SK-N-SH treated with all-trans-retinoic acid at 6 μM for 48 hours (cell line): ENCODE measurements at regions not wholly inside any gene's neighbourhood (a gene's known extent, or its start where the extent isn't known, plus 50 kb on each side); places are given as distances from the start of the nearest gene placed in this dataset.

Source experiments
- BACH2 ChIP-seq: fragments of 250-450 bp; sonication (Bioruptor Pico); IDR thresholded peaks from 2 replicates; pipeline ENCODE4 v1.9.0; 2021; ENCODE audit warnings: mild to moderate bottlenecking, borderline replicate concordance
- CREB5 ChIP-seq: fragments of 250-450 bp; sonication (Bioruptor Pico); IDR thresholded peaks from 2 replicates; pipeline ENCODE4 v1.5.1; 2020; ENCODE audit warnings: low read depth, mild to moderate bottlenecking, moderate library complexity
- ISL1 ChIP-seq: fragments of 250-450 bp; sonication (Bioruptor Pico); IDR thresholded peaks from 2 replicates; pipeline ENCODE4 v2.1.2; 2022; ENCODE audit warnings: mild to moderate bottlenecking, moderate library complexity
- PATZ1 ChIP-seq: fragments of 250-450 bp; sonication (Bioruptor Pico); IDR thresholded peaks from 2 replicates; pipeline ENCODE4 v1.8.0; 2020; ENCODE audit warnings: mild to moderate bottlenecking, moderate library complexity, borderline replicate concordance
- PPARA ChIP-seq: fragments of 250-450 bp; sonication (Bioruptor Pico); IDR thresholded peaks from 2 replicates; pipeline ENCODE4 v1.5.0; 2020; ENCODE audit warnings: mild to moderate bottlenecking, borderline replicate concordance
- RARB ChIP-seq: fragments of 250-450 bp; sonication (Bioruptor Pico); IDR thresholded peaks from 2 replicates; pipeline ENCODE4 v1.8.0; 2021; ENCODE audit warnings: mild to moderate bottlenecking, moderate library complexity
- SNAI2 ChIP-seq: fragments of 250-450 bp; sonication (Bioruptor Pico); IDR thresholded peaks from 2 replicates; pipeline ENCODE4 v1.5.0; 2020; ENCODE audit warnings: mild to moderate bottlenecking, moderate library complexity
- TCF4 ChIP-seq: fragments of 250-450 bp; sonication (Bioruptor Pico); IDR thresholded peaks from 2 replicates; pipeline ENCODE4 v1.8.0; 2021; ENCODE audit warnings: mild to moderate bottlenecking, moderate library complexity, borderline replicate concordance
- TOX ChIP-seq: fragments of 250-450 bp; sonication (Bioruptor Pico); IDR thresholded peaks from 2 replicates; pipeline ENCODE4 v1.8.0; 2021; ENCODE audit warnings: mild to moderate bottlenecking, moderate library complexity, borderline replicate concordance
- ZNF70 ChIP-seq: fragments of 450-650 bp; formaldehyde crosslinking; IDR thresholded peaks from 2 replicates; pipeline ENCODE4 v1.5.0; 2020; ENCODE audit warnings: mild to moderate bottlenecking, moderate library complexity
- ZNF8 ChIP-seq: fragments of 450-650 bp; formaldehyde crosslinking; IDR thresholded peaks from 2 replicates; pipeline ENCODE4 v1.5.0; 2020; ENCODE audit warnings: mild to moderate bottlenecking, moderate library complexity
- TF ChIP-seq, protein P1 (sequence below): fragments of 250-450 bp; sonication (Bioruptor Pico); IDR thresholded peaks from 2 replicates; pipeline ENCODE4 v1.8.0; 2021; ENCODE audit warnings: low read depth, mild to moderate bottlenecking, moderate library complexity, borderline replicate concordance

DNA sequence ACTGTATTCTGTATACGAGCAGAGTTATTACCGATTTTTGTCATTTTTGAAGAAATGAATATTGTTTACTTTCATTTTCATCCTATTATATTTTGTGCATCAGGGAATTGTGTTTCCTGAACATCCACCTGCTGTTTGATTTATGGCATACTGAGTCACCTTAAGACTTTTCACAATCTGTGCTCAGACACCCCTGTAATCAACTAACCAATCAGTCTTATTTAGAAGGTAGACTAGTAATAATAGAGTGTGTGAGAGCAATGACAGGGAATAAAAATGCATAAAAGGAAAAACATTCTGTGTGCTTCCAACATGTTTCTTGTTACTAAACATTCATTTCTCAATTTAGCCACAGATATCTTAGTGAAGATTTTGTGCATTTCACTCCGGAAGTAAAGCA, 1413.6 kb upstream of the ACO1 start:
- TF ChIP-seq ZNF70: no peak
- no peak for TF ChIP-seq PPARA (CRISPR knock-in tag)
- TF ChIP-seq TOX (CRISPR knock-in tag): no peak
- TF ChIP-seq RARB (CRISPR knock-in tag): no peak
- no peak for TF ChIP-seq ZNF8 (CRISPR knock-in tag)
- TF ChIP-seq, protein P1, sequence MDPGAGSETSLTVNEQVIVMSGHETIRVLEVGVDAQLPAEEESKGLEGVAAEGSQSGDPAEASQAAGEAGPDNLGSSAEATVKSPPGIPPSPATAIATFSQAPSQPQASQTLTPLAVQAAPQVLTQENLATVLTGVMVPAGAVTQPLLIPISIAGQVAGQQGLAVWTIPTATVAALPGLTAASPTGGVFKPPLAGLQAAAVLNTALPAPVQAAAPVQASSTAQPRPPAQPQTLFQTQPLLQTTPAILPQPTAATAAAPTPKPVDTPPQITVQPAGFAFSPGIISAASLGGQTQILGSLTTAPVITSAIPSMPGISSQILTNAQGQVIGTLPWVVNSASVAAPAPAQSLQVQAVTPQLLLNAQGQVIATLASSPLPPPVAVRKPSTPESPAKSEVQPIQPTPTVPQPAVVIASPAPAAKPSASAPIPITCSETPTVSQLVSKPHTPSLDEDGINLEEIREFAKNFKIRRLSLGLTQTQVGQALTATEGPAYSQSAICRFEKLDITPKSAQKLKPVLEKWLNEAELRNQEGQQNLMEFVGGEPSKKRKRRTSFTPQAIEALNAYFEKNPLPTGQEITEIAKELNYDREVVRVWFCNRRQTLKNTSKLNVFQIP (CRISPR knock-in tag): no peak
- TF ChIP-seq ISL1 (CRISPR knock-in tag): no peak
- no peak for TF ChIP-seq PATZ1 (CRISPR knock-in tag)
- TF ChIP-seq TCF4 (CRISPR knock-in tag): no peak
- no peak for TF ChIP-seq BACH2 (CRISPR knock-in tag)
- no peak for TF ChIP-seq CREB5 (CRISPR knock-in tag)
- TF ChIP-seq SNAI2 (CRISPR knock-in tag): no peak
